Stimulated activated CD4-positive, alpha-beta T cell treated with anti-CD3 and anti-CD28 coated beads, Interleukin-12 subunit alpha, Interleukin-12 subunit beta, amount 100 ng/mL, for 48 hours (primary cell): ENCODE measurements at regions not wholly inside any gene's neighbourhood (a gene's known extent, or its start where the extent isn't known, plus 50 kb on each side); places are given as distances from the start of the nearest gene placed in this dataset.
"Not testable (repeated sequence)": the region's sequence is repeated elsewhere in the genome, so short reads cannot be mapped to it uniquely, and the experiment has no call there.

Experiments used
- DNase-seq, 3 donors: peaks; one replicate each; pipeline ENCODE4 v3.0.0-alpha.2; 2020; ENCODE audit warnings: low read depth in 2 of 3, low spot score in 1 of 3

DNA sequence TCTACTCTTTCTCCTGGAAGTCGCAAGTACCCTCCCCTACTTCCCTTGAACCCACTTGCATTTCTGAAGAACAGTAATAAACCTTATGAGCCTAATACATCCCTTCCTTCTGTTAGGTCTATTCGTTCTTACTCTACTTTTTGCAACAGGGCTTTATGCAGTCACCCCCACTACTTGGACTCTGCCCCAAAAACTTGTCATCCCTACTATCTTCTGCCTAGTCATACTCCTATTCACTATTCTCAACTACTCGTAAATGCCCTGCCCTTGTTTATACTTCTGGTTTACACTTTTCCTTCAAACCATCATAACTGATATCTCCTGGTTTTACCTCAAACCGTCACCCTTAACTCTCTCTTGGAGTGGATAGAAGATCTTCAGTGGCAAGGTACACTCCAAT is 55.2 kb upstream of the SLIT2 start:
- DNase-seq: no peak

DNA sequence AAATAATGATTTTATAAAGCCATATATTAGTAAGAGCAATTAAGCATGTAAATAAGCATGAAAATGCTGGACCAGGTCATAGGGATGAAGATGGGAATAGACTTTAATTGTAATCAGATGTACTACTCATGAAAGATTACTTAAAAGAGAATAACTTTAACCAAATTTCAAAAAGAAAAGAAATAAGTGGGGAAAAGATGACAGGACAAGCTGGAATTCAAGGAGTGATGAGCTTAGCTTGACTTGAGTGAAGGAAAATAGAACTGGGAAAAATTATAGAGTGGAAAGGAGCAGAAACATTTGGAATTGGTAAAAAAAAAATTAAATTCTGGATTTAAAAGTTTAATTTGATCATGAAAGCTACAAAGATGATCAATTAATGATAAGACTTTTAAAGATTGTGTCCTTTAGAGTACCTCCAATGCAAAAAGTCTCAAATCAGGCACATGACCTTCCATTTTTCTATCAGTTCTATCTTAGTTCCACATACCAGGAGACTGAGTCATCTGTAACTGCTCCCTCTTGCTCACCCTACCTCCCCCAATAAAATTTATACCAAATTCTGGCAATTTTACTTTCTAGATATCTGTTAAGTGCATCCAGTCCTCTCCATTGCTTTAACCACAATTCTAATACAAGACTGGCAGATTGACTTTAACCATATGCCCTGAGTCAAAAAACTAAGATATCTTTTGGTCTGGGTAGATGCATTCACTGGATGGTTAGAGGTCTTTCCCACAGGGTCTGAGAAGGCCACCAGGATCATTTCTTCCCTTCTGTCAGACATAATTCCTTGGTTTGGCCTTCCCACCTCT is 56.4 kb upstream of the SLIT2 start:
- DNase-seq: no peak

DNA sequence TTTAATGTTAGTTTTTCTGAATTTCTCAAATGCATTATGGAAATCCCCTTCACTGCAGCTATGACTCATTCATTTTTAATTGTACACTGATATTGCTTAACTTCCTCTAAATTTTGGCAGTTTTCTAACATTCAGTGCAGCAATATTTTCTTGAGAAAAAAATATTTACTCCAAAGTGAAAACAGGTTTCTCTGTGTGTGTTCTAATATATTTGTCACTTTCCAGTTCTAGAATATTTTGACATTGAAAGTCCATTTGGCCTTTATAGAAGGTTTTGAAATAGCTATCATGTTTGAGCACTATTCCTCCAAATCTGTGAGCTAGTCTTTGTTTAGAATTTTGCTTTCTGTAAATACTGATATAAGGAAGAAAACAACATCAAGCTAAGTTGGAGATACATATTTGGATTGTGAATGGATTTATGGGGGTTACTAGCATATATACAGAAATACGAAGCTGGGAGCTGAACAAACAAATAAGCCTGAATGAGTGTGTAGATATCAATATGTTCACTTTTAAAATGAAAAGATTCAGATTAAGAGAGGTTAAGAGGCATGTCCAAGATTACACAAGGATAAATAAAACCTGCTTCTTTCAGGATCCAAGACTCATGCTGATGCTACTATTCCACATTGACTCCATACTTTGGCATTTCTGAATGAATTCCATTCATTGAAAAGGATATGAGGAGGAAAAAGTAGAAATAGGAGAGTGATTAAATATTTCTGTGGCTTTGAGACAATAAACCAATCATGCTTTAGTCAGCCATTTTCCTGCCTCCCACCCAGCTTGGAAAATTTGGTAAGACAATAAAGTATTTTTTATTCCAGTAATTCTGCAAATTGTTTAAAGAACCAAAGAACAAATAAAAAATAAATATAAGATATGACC is 57.3 kb upstream of the SLIT2 start:
- DNase-seq: no peak

DNA sequence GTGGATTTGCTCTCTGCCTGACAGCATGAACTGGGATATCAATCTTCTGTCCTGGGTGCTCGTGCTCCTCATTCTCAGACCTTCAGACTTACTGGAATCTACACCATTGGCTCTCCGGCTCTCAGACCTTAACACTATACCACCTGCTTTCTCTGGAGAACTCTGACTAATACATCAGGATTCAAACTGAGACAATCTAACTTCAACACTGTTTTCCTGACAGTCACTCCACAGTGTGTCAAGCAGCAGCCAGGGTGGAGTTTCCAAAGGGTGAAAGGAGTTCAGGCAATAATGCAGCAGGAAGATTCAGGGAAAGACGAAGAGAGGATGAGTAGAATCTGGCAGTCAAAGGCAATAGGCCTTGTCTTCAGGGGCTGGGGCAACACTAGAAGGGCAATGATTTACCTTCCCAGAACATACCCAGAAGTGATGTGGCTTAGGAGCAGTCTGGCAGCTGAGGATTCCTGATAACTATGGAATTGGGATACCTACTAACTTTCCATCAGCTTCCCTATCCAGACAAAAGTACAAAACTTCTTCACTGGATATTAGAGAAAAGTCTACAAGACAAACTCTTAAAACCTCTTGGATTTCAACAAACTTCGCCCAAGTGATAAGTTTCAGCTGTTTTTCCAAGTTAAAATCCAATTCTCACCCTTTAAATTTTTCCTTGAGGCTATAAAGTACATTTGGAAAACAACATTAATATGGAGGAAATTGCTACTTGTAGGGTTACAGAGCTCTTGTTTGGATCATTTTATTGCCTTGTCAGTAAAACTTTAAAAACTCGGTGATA is 58.4 kb upstream of the SLIT2 start:
- DNase-seq: no peak

DNA sequence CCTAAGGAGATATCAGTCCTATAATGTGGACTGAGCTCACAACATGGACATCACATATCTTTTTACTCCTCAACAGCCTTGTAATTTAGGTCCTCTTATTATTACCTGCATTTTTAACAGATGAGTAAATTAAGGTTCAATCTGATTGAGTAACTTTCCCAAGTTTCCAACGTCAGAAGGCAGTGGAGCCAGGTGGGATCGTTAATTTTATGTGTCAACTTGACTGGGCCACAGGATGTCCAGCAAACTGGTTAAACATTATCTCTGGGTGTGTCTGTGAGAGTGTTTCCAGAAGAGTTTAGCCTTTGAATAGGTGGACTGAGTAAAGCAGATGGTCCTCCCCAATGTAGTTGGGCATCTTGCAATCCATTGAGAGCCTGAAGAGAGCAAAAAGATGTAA is 59.0 kb upstream of the SLIT2 start:
- DNase-seq: no peak

DNA sequence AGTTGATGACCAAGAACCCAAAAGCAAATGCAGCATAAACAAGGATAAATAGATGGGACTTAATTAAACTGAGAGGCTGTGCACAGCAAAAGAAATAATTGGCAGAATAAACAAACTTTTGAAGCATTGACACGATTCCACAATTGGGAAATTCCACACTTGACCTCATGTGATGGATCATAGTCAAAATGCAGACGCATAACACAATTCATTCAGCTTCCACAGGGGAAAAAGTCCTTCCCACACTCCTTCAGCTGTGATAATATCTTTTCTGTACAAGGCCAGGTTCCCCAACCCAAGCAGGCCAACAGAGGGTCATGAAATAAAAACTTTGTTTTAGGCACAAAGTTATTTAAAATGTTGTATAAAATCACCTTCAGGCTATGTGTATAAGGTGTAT is 66.6 kb upstream of the SLIT2 start:
- DNase-seq: no peak

DNA sequence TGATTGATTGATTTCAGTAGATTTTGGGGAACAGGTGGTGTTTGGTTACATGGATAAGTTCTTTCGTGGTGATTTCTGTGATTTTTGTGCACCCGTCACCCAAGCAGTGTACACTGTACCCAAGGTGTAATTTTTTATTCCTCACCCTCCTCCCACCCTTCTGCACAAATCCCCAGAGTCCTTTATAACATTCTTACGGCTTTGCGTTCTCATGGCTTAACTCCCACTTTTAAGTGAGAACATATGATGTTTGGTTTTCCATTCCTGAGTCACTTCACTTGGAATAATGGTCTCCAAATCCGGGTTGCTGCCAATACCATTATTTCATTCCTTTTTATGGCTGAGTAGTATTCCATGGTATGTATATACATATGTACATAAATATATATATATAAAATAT is 68.6 kb upstream of the SLIT2 start:
- DNase-seq: not testable (repeated sequence)

DNA sequence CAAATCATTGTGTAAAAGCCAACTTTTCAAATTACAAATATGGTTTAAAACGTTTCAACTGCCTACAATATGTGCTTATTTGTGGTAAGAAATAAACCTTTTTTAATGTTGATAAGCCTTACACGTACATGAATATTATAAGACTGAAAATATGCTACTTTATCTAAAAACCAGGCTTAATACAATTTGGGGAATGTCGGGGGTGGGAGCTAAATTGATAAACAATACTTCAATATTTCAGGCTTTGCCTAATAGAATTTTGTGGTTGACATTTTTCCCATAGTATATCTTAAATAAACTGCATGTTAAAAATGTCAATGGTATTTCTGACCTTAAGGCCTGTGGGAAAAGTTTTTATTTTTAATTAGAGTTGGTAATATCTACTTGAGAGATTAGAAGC is 69.8 kb upstream of the SLIT2 start:
- no peak for DNase-seq

DNA sequence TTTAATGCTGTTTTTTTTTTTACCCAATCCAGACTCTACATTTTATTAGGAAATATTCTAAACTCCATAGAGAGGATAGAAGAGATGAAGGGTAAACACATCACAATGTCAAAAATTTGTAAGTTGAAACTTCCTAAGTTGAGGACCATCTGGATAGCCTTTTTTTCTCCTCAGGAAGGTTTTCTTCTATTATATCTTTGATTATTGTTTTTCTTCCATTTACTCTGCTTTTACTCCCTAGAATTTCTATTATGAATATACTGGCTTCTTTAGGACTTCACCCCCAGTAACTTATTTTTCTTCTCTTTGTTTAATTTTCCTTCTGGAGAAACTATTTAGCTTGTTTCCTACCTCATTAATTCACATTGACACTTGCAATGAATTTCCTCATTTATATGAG is 71.2 kb upstream of the SLIT2 start:
- no peak for DNase-seq

DNA sequence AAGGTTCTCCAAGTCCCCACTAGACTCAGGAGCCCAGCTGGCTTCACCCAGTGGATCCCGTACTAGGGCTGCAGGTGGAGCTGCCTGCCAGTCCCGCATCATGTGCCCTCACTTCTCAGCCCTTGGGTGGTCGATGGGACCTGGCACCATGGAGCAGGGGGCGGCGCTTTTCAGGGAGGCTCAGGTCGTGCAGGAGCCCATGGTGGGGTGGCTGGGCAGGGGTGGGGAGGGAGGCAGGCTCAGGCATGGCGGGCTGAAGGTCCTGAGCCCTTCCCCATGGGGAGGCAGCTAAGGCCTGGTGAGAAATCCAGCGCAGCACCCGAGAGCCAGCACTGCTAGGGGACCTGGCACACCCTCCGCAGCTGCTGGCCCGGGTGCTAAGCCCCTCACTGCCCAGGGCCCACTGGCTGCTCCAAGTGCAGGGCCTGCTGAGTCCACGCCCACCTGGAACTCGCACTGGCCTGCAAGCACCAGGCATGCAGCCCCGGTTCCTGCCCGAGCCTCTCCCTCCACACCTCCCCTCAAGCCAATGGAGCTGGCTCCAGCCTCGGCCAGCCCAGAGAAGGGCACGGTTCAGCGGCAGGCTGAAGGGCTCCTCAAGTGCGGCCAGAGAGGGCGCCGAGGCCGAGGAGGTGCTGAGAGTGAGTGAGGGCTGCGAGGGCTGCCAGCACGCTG is 72.7 kb upstream of the SLIT2 start:
- DNase-seq: no peak

DNA sequence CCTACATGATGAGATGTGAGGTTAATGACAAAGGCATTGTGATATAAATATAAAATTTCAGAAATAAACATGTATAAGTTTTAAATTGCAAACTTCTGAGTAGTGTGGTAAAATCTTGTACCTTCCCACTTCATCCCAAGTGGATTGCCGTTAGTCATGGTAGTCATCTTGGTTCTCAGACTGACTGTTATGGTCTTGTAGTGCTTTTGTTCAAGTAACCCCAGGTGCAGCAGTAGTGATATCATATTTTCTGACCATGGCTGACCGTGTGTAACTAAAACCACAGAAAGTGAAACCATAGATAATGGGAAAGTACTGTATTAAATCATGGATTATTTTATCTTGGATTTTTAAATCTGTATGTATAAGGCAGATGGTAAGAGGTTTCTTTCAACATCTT is 74.8 kb upstream of the SLIT2 start:
- no peak for DNase-seq

DNA sequence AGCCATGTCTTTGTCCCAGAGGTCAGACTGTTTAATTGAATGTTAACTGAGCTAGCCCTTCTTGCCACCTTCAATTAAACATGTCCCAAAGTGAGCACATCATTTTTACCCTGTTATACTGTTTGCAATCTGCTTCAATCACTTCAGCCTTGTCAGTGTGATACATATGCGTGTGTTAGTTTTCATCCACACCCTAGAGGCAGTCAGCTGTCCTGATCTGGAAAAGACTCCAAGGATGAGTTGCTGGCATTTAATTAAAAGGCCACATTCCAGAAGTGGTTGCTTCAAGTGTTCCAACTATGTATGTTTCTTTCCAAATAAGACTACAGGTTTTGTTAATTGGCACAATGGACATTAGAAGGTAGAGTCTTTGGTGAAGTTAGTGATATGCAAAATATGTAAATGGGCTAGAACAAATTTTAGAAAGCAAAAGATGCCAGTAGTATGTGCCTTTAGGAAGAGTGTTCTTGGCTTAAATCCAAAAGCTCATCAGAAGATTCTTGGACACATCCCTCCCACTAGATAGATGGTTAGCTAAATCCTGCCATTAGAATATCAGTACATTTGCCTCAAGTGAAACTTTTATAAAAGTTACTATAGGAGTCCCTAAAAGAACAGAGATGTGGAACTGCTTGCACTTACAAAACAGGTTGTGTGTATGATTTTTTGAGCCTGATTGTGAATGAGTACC is 79.5 kb upstream of the SLIT2 start:
- no peak for DNase-seq

DNA sequence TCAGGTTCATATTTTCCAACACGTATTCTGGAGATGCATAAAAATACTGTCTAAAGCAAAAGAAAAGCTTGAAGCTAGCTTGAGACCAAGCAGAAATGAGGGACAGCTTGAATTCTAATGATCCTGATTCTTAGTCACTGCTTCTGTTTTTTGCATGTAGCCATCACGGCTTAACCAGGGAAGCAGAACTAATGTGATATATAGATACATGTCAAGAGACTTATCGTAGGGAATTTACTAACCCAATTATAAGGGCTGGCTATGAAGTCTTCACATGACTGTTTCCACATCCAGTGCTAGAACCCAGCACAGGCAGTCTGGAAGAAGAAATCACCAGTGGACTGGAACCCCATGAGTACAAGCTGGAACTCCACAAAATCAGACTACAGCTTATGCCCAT is 85.2 kb upstream of the SLIT2 start:
- no peak for DNase-seq

DNA sequence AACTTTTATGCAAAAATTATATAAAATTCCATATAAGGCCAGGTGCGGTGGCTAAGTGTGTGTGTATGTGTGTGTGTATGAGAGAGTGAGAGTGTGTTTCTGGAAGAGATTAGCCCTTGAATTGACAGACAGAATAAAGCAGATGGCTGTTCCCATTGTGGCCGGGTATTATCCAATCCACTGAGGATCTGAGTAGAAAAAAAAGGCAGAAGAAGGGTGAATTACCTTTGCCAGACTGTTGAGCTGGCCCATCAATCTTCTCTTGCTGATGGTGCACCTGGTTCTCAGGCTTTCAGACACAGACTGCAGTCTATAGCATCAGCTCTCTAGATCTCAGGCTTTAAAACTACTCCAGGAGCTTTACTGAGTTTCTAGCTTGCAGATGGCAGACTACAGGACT is 92.2 kb upstream of the SLIT2 start:
- DNase-seq: no peak

DNA sequence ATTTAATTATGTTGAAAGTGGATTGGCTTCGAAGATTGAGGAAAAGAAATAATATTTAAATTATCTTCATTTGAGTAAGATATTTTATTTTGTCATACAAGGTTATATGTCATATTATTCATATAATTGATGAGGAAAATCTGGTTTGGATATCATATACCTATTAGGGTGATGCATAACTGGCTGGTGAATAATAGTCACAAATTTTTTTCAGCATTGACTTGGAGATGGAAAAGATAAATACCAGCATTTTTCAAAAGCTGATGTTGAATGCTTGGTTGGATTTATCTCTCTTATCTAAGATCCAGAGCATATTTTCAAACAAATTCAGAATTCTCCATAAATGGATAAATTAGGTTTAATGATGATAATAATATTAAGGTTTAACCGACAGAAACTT is 93.5 kb upstream of the SLIT2 start:
- DNase-seq: no peak

DNA sequence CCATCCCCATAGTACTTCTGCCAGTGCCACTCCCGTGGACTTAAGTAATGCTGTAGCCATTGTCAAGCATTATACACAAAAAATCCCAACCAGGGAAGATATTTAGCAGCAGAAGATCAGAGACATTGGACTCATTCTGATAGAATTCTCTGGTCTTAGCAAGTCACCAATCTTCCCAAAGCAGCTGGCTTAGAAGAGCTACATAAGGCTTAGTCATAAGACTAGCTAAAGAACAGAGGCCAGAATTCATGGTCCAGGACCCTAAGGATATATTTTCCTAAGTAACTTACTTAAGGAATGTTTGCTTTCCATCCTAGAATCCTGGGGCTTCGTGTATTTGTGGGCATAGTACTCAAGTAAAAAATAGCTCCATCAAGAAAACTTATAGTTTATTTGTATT is 100.3 kb upstream of the SLIT2 start:
- no peak for DNase-seq

DNA sequence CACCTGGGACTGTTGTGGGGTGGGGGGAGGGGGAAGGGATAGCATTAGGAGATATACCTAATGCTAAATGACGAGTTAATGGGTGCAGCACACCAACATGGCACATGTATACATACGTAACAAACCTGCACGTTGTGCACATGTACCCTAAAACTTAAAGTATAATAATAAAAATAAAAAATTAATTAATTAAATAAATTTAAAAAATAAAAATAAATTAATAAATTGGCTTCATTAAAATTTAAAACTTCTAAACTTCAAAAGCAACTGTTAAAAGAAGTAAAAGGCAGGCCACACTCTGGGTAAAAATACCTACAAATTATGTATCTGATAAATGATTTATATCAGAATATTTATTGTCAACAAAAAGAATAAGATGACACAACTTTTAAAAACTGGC is 102.6 kb upstream of the SLIT2 start:
- not testable (repeated sequence) for DNase-seq

DNA sequence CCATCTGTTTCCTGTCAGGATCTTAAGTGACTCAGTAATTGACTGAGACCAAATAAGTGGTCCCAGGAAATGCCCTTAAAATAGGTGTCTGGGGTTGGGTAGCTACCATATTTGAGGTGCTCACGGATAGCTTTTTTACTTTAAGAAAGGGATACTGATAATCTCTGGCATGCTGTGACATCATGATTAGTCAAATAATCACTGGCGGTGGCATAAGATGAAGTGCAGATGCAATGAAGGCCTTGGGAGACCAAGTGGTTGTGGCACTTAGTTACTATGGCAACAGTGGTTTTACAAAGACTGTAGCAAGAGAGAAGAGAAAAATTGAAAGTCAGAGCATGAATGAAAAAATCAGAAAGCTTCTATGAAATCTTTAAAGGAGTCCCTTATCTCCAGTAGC is 114.5 kb upstream of the SLIT2 start:
- no peak for DNase-seq

DNA sequence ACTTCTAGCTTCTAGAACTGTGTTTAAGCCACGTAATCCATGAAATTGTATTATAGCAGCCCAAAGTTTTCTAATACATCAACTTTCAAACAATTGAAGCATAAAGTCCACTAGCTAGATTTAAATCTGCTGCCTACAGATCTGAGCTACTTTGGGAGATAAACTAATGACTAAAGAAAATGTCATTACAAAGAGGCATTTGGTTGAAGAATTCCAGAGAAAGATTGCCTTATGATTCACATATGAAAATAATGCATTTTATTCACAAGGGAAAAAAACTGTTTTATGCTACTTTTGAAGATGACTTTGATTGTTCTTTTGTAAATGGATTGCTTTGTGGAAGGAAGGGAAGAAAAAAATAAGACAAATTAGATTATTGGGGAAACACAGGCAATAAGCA is 124.1 kb upstream of the SLIT2 start:
- no peak for DNase-seq

DNA sequence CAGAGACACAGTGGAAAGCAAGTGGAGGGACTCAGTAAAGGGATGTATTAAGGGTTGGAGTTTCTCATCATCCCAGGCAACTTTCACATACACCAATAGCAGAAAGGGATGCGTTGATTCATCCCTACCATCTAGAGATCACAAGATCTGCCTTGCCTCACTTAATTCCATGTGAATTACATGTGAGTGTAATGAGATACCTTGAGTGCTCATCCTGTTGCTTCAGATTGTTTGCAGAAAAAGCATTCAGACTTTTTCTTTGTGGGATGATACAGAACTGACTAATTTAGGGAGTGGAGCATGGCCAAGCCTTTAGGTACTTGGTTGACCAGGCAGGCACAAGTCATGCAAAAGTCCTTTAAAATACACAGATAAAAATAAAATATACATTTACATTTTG is 124.8 kb upstream of the SLIT2 start:
- DNase-seq: no peak
